CMK (cell line): ENCODE measurements at regions not wholly inside any gene's neighbourhood (a gene's known extent, or its start where the extent isn't known, plus 50 kb on each side); places are given as distances from the start of the nearest gene placed in this dataset.
"Not testable (repeated sequence)": the region's sequence is repeated elsewhere in the genome, so short reads cannot be mapped to it uniquely, and the experiment has no call there.

Experiments
- DNase-seq: peaks from one replicate; pipeline ENCODE4 v3.0.0-alpha.2; 2010; ENCODE audit warnings: low read depth

DNA sequence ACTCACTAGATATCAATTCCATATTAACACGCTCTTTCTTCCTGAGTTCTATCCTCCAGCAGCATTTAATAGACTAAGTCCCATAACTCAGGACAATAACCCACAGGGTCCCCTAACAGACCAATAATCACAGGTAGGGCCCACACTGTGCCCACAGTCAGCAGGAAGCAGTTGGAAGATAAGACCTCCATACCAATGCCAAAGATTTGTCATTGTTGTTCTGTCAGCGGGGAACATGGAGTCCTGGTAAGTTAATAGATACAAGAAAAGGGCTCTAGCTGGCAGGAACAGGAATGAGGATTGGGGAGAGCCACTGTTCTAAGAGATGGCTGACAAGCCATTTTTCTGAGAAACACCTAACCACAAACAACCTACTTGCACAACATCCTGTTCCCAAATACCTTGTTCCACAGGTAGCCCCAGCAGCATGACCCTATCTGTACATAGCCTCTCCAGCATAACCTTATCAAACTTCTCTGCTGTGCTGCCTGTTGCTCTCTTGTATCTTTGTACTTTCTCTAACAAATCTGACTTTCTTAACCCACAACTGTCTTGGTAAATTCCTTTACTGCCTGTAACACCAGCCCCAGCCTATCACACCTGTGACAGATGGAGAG is 142.0 kb upstream of the KCNJ15 start:
- DNase-seq, result no peak

DNA sequence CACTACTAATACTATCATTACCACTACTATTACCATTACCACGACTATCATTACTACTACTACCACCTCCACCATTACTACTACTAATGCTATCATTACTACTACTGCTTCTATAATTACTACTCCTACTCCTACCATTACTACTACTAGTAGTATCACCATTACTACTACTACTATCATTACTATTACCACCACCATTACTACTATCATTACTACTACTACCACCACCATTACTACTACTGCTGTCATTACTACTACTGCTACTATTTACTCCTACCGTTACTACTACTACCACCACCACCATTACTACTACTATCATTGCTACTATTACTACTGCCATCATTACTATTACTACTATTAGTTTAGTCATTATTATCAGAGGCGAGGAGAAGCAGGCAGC is 140.9 kb upstream of the KCNJ15 start:
- DNase-seq, result no peak

DNA sequence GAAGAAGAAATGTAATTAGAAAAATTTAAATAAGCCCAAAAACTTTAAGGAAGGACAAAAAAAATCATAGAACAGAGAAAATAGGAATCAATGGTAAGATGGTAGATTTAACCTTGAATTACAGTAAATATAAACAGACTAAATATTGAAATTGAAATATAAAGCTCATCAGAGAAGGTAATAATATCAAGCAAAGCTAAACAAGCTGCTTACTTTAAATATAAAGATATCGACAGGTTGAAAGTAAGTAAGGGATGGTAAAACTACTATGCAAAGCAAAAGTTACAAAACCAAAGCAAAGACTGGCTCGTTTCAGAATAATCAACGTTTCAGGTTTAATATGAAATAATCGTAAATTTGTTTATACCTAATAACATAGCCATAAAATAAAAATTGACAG is 137.0 kb upstream of the KCNJ15 start:
- no peak for DNase-seq

DNA sequence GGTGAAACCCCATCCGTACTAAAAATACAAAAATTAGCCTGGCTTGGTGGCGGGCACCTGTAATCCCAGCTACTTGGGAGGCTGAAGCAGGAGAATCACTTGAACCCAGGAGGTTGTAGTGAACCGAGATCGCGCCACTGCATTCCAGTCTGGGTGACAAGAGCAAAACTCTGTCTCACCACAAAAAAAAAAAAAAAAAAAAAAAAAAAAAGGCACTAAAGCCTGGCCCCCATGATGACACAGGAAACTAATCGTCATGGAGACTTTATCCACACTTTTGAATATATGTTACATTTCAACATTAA is 136.2 kb upstream of the KCNJ15 start:
- not testable (repeated sequence) for DNase-seq

DNA sequence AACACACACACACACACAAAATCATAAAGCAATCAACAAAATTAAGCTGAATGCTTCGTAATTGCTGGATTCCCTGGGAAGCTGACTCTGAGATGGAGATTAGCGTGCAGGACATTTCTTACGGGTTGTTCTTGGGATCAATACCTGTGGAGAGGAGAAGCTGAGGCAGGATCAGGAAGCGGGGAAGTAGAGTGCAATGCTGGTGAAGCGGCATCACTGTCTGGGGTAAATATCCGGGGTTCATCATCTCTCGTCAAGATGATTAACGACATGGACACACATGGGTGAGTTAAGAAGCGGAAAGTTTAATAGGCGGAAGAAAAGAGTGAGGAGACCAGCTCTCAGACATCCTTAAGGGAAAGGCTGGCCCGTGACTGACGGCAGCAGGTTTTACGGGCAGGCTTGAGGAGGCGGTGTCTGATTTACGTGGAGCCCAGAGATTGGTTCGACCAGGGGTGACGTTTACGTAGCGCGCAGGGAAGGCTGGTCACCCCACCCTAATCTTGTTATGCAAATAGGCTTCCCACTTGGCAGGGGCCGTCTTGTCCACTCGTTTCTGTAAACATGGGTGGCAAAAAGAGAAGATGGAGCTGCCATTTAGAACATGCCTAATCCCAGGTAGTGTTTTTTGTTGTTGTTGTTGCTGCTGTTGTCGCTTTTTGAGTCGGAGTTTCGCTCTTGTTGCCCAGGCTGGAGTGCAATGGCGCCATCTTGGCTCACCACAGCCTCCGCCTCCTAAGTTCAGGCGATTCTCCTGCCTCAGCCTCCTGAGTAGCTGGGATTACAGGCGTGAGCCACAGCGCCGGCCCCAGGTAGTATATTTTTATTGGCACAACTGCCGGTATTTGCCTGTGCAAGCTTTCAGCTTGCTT is 135.6 kb upstream of the KCNJ15 start:
- DNase-seq, result no peak

DNA sequence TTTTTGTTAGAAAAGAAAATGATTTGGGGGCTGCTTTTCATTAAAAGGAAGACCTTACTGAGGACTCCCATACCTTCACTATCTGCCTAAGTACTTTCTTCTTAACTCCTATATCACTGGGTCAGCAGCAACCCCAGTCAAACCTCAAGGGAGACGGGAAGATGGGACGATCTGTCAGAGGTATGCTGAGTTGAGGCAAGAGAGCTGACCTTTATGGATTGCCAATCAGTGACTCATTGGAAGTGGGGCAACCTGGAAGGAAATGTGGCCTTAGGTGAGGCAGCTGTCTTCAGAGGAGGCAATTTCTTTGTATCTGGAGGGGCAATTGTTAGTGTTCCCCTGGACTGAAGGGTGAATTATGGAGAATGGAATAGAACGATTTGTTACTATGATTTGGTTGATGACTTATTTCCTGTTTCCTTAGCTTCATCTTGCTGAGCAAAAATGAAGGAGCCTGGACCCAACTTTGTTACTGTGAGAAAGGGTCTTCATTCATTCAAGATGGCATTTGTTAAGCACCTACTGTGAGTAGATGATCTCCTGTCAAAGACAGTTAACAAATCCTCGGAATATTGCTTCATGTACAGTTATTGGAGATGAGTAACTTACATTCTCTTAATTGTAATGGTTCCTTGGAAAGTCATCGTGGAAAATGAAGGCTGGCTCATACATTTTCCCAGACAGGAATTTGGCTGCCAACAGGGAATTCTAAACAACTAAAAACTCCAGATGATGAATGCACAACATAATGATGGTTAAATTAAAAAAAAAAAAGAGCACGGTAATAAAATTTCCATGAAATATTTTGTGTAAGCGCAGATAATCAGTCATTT is 134.7 kb upstream of the KCNJ15 start:
- DNase-seq, result no peak

DNA sequence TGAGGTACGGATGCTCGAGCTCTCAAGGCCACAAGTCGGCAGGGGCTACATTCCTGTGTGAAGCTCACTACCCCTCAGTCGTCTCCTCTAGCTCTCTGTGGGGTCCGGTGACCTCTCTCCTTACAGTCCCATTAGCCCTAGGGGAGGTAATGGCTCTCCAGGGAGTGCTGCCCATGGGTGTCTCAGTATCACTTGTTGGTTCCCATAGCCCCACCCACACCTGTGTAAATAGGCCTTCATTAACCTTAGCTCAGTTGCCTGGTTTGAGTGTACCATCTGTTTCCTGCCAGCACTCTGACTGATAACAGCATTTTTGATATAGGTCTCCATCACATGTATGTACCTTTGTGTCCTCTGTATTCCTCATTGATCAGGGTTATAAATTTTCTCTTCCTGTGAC is 133.2 kb upstream of the KCNJ15 start:
- no peak for DNase-seq

DNA sequence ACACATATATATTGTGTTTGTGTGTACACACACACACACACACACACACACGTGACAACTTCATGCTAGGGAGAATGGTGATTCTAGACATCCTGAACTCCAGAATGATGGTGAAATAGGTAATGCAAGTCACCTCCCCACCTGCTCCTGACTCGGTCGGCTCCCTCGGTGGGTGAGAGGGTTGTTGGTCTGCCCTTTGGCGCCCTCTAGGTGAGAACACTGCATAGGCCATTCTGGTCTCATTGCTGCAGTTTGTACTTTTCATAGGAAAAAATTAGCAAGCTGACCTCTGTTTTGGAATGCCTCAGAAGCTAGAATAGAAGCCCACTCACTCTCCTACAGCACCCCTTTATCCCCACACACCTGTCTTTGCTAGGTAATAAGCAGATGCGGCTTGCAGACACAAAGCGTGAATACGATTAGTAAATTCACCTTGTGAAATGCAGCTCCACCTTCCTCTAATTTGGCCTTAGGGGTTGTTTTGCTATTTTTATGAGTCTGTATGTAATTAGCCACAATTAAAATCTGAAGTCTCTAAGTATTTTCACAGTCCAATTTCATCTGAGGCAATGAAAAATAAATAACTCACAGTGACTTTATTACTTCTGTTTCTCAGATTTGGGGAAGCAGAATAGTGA is 130.0 kb upstream of the KCNJ15 start:
- peak; percentile 18 for DNase-seq

DNA sequence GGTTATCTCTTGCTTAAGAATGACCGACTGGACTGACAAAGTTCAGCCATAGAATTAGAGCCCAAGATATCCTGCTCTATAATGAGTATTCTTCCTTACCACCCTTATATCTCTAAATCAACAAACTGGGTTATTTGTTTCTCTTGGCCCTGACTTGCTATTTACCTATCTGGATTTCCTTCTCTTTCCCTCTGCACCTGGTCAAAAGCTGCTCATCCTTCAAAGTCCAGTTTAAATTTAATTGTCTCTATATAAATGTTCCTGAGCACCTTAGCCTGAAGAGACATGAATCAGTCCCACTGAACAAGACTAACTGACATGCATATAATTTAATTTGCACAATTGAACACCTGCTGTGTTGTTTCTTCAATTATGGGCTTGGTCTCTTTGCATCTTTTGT is 127.1 kb upstream of the KCNJ15 start:
- DNase-seq, result no peak

DNA sequence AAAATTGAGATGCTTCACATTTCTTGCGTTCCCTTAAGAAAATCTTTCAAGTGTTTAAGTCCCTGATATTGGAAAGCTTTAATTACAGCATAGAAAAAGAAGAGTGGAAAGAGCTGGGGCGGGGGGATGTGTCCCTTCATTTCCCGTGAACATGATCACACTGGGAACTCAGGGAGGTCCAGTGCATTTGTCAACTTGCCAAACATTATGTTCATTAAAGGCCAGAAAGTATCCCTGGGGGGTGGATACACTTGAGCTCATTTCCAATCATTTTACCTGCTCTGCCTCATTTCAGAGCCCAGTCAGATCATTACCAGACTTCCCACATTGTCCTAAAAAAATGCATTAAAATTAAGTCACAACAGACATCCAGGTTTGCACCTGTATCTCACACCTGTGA is 123.6 kb upstream of the KCNJ15 start:
- DNase-seq, result no peak

DNA sequence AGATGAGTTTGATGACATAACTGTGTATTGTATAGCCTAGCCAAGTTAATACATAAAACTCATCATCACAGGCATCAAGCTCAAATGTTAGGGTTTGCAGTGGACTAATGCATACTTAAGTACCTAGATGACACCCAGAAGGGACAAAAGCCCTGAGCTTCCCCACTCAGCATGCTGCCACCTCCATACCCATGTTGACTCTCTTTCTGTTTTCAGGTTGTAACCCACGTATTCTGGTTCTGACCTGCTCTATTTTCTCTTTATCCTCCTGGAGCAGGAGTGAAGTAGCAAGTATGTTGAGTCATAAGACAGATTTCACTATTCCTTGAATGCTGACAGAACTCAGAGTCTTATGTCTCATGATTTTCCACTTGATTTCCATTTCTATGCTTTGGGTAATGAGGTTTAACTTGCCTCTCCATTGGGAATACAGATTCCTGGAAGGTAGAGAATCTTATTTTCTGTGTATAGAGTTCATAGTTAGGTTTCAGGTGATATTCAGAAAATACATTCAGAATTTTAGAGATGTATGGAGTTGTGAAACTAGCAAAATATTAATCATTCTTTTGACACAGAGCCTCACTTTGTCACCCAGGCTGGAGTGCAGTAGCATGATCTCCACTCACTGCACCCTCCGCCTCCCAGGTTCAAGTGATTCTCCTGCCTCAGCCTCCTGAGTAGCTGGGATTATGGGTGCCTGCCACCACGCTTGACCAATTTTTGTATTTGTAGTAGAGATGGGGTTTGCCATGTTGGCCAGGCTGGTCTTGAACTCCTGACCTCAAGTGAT is 122.5 kb upstream of the KCNJ15 start:
- DNase-seq, result no peak

DNA sequence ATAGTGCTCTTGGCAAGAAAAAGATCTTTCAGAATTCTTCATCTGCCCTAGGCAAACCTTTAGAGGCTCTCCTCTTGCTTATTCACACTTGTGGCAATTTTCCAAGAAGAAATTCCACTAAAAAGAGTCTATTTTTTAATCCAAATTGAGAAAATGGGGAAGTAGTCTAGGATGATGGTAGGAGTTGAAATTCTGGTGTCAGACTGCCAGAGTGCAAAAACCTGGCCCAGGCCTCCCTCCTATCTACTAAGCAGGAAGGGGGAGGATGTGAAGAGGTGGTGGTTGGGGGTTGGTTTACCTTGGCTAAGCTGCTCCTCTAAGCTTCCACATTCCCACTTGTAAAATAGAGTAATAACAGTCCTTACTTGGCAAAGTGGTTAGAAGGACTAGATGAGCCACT is 120.6 kb upstream of the KCNJ15 start:
- no peak for DNase-seq

DNA sequence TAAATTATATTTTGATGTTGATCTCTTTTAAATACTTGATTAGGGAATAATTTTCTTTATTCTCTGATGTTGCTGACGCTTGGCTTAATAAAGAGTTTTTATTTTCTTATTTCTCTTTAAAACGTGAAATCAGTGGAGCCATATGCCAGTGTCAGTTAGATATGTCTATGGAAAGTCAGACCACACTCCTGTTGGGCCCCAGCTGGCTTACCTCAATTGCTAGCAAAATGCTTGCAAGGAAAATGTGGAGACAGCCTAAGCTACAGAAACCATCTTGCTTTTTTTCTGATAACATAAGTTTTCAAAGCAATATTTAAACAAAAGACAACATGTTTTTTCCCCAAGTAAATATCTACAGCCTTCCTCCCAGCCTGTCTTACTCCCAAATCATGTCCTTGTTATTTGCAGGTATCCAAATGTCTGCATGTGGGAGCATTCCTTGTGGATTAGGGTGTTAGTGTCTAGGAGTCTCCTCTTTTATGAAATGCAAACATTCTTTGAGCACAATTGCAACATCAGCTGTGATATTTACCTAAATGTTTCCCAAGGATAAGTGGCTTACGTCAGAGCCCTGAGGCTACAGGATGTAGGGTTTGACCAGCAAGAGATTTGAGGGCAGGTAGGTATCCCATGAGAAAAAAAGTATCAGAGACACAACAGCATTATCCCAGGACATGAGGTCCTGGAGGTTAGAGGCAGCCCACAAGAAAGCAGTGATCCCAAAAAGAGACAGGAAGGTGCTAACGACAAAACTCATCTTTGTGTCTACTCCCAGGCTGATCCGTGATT is 117.2 kb upstream of the KCNJ15 start:
- DNase-seq, result no peak

DNA sequence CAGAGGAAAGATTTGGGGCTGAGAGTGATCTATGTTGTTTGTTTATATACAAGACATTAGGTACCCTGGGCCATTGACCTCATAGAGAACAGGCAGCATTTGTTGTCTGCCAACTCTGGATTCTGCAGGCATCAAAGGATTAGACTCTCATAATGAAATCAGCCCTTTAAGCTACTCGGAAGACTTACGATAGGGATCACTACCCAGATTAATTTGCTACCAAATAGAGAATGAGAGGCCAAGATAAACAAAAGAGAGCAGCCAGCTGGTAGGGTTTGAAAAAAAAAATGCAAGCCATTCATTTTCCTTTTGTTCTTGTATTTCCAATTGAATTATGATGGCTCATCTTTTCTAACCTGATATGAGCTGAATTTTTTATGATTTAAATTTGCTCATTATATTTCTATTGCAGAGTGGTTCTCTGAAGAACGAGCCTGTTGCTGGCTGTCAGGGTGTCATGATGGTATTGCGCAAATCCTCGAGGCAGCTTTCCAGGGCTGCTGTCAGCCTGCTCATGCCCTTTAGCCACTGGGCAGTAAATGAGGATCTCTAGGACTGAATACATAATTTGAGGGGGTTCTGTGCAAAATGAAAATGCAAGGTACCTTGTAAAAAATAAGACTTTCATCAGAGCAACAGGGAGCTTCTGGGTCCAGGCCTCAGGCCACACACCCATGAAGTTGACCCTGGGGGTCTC is 116.4 kb upstream of the KCNJ15 start:
- no peak for DNase-seq

DNA sequence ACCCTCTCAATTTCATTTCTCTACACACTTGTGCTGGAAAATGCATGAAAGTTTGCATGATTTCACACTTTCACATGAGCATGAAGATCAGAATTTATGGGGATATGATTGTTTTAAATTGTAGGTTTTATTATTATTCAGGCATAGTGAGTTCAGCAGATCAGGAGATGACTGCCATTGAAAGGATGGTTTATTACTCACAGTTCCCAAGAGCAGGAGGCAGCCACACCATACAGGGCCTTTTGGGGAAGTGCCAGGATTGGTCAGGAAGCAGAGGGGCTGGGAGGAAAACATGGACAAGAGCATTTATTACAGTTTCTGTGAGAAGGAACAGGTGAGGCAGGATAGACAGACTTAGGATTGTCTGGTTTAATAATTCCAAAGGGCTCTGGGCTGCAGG is 114.6 kb upstream of the KCNJ15 start:
- no peak for DNase-seq

DNA sequence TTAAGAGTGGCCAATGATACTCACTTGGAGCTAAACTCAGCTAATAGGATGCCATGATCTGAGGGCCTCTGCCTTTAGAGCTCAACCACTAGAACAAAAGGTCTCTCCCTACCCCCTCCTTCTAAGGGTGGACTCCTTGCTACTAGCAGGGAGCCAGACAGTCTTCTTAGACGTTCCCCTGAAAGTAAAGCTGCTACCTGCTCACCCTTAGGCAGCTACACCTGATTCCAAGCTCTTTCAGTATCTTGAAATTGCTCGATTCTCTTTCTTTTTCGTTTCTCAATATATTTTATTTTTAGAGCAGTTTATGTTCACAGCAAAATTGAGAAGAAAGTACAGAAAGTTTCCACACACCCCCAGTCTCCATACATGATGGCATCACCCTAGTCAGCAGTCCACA is 112.6 kb upstream of the KCNJ15 start:
- DNase-seq, result no peak

DNA sequence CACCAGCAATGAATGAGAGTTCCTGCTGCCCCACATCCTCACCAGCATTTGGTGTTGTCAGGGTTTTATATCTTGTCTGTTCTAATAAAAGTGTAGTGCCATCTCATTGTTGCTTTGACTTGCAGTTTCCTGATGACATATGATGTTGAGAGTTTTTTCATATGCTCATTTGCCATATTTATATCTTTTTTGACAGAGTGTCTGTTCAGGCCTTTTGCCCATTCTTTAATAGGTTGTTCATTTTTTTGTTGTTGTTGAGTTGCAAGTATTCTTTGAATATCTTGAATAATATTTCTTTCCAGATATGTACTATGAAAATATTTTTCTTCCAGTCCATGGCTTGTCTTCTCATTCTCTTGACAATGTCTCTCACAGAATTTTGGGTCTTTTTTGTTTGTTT is 111.7 kb upstream of the KCNJ15 start:
- DNase-seq, result no peak

DNA sequence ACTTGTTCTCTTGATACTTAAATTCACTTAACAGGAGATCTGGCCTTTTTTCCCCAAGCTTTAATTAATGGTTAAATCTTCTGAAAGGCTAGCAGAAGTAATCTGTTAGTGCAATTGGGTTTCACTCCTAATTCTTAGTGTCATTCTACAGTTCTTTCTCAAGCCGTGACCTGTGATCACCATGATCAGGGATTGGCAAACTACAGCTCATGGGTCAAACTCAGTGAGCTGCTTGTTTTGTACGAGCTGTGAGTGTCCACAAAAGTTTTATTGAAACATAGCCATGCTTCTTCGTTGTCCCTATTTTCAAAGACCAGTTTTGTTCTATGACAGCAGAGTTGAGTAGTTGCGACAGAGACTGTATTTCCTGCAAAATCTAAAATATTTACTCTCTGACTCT is 109.4 kb upstream of the KCNJ15 start:
- DNase-seq, result no peak

DNA sequence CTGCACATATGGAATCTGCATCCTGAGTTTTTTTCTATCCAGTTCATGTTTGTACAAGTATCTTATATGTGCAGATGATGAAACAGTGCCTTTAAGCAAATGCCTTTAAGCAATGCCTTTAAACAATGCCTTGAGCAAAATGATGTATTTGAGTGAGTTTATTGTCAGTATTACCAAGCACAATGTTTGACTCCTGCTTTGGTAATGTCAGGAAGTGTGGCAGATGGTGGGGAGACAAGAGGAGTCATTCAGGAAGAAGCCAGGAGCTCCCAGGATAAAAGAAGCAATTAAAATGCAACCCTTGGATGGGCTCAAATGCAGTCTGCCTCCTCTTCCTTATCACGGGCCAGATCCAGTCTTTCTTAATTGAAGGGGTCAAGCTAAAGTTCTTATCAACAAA is 108.7 kb upstream of the KCNJ15 start:
- no peak for DNase-seq

DNA sequence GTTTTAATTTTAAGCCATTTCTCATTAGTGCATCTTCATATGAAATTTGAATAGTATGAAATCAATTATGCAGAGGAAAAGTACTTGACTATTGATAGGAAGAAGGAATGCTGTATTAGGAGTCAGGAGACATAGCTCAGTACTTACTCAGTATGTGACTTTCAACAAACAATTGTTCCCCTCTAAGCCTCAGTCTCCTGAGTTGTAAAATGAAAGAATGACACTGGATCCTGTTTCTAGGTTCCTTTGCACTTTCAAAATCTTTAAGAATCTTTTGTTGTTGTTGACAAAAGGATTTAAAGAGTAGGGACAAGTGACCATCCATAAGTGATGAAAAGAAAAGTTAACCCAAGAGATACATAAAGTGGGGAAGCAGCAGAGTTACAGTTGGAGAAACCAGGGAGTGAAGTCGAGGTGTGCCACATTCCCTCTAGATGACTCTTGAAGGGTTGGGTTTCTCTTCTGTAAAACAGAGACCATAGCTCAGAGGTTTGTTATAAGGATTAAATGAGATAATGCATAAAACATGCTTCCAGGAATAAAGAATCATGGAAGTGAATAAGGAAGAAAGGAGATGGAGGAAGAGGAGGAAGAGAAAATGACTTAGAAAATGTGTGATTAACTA is 105.7 kb upstream of the KCNJ15 start:
- DNase-seq, result no peak
